GM19043 (cell line): ENCODE measurements at regions not wholly inside any gene's neighbourhood (a gene's known extent, or its start where the extent isn't known, plus 50 kb on each side); places are given as distances from the start of the nearest gene placed in this dataset.
"Not testable (repeated sequence)": the region's sequence is repeated elsewhere in the genome, so short reads cannot be mapped to it uniquely, and the experiment has no call there.

Experiments
- ATAC-seq: cut with Tn5 transposase; IDR thresholded peaks from one replicate; pipeline ENCODE4 v1.9.1; 2021; ENCODE audit warnings: low read depth; ENCODE audit not compliant: unreplicated experiment

DNA sequence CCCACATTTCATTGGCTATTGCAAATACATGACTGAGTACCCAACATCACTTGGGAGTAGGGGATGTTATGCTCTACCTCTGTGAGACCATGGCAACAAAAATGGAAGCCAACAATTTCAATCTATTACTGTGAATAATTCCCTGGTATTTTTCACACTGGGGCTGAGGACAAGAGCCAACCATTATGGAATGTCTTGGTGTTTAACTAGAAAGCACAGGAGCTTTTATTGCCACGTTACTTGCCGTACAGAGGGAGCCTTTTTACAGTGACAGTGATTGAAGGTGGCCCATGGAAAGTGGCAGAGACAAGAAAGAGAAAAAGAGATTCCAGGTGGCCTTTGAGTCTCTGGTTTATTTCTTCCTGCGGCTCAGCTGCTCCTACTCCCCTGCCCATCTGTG lies 105.7 kb upstream of the TBC1D5 start:
- no peak for ATAC-seq

DNA sequence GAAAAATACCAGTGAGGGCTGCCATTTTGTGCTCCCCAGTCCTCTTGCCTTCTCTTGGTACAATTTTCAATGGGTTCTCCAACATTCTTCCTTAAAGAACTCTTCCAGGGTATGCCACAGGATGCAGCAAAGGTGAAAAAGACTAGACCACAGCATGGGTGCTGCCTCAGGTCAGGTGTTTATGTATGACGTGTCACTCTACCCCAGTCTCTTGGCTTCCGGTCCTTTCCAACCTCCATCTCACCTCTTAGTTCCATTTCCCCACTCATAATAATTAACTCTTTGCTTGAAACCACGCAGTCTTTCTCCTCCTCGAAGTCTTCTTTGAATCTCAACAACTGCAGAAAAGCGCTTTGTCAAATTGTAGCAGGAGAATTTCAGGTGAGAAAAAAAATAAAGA lies 104.7 kb upstream of the TBC1D5 start:
- ATAC-seq: no peak

DNA sequence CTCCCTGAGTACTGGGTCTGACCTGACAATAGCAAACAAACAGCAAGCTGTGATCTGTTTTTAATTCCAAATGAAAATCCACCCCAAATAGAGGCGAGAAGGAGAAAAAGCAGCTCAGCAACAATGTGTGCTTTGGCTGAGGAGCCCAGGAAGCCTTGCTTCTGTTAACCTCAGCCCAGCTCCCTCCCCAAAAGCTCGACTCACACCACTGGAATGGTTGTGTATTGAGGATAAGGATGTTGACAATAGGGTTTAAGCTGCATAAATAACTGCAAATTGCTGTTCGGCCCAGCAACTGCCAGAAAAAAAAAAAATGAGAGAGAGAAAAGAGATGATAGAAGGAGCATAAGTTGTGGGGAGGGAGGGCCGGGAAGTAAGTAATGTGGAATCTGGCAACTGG lies 104.0 kb upstream of the TBC1D5 start:
- no peak for ATAC-seq

DNA sequence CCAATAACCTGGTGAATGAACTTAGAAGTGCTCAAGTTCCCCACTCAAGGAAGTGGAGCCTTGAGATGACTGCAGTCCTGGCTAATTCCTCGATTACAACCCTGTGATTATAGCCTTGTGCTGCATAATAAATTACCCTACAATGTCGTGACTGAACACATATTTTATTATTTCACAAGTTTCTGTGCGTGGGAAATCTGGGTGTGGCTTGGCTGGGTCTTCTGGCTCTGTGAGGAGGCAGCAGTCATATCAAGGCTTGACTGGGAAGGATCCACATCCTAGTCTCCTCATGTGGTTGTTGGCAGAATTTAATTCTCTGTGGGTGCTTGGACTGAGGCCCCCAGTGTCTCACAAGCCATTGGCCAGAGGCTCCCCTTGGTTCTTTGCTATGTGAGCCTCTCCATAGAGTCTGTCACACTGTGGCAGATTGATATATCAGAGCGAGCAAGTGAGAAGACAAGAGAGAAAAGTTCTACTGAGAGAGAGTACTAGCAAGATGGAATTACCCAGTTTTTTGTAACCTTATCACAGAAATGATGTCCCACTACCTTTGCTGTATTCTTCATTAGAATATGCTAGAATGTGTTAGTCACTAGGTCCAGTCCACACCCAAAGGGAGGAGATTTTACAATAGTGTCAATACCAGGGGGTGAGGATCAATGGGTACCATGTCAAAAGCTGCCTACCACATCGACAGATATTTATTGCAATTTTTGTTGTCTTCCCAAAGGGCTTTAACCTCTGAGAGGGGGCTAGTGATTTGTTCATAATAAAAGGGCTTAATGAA lies 102.8 kb upstream of the TBC1D5 start:
- ATAC-seq: no peak

DNA sequence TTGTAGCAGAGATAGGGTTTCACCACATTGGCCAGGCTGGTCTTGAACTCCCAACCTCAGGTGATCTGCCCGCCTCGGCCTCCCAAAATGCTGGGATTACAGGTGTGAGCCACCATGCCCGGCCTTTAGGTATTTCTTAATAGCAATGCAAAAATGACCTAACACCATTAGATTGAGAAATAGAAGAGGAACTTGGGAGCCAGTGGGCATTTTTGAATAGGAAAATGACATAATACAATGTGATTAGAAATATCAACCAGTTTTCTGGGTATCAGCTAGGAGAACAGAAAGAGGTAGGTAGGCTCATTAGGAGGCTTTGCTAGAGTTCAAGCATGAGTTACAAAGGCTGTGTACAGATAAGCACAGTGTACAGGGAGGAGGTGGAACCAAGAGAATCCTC lies 101.8 kb upstream of the TBC1D5 start:
- ATAC-seq: no peak

DNA sequence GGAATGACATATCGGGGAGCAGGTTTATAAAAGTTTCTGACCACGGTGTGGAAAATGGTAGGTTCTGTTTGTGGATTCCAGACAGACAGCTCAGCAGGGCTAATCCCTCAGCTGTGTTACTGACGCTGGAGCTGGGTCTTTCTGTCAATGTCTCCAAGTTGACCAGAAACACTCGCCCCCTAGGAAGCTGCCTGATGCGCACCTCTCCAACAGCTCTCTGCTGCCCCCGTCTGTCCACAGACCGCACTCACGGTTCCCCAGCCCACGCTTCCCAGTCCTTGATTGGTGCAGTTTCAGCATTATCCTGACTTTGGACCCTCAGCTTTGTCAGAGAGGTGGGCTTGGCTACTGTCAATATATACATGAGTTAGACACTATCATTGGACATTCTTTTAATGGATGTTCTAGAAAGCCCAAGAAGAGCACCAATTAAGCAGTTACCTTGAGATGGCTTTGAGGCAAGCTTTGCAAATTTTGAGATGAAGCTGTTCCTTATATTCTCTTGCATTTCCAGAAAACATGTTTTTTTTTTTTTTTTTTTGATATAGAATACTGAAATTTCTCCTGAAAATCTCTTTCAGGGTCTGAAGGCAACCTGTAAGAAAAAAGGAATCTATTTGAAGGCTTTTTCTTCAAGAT lies 98.9 kb upstream of the TBC1D5 start:
- peak; percentile 86 for ATAC-seq

DNA sequence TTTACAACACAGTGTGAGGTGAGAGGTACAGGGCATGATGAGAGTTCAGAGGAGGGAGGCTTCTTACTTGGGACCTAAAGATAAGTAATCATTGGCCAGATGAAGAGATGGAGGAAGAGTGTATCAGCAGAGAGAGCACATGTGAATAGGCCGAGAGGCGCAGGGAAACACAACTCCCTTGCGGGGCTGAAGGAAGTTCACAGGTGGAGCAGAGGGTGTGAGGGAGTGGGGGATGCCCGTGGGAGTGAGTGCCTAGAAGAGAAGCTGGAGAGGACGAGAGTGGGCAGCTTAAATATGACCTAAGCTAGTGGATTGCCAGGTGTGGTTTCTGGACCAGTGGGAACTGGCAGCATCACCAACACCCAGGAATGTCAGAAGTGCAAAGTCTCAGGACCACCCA lies 98.2 kb upstream of the TBC1D5 start:
- no peak for ATAC-seq

DNA sequence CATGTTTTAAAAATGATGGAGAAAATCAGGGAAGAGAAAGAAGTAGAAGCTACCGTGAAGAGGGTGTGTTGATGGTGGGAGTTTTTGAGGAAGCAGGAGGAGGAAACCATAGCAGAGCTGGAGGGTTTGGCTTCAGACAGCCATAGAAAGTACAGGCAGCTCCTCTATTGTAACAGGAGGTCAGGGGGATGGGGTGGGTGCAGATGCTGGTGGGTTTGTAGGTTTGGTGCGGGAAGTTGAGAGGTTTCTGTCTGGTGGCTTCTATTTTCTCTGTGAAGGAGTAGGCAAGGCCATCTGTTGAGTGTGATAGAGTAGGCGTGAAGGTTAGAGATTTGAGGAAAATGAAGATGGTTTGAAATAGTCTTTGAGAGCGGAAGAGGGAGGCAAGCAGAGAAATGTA lies 97.7 kb upstream of the TBC1D5 start:
- ATAC-seq: no peak

DNA sequence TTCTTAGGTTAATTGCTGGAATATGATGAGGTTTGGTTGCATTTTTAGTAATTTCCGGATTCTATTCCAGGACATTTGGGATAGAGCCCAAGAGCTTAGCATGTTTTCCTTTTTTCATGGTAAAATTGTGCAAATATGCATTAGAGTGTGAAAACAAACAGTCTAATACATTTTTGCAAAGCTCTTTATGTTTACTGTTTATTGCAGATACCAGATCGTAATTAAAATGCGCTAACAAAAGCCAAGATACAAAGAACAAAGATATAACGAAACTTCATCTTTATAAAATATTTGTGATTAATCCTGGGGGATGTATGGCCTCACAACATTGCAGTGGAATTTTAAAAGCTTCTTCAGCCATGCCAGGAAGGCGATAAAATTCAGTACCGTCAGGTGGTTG lies 94.5 kb upstream of the TBC1D5 start:
- no peak for ATAC-seq

DNA sequence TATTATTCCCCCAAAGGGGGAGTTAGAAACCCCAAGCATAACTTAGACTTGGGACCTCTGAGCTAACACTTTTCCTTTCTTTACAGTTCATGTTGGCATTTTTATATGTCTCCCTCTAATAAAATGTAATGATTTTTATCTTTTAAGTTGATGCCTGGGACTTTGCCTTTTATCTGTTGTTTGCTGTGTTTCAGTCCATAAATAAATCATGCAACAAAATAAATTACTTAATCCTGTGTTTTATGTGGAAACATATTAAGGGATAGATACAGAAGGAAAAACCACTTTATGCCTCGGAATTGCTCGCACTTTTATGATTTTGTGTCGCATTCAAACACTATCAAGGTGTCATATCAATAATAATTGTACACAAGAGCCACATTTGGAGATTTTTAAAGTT lies 93.7 kb upstream of the TBC1D5 start:
- ATAC-seq: no peak

DNA sequence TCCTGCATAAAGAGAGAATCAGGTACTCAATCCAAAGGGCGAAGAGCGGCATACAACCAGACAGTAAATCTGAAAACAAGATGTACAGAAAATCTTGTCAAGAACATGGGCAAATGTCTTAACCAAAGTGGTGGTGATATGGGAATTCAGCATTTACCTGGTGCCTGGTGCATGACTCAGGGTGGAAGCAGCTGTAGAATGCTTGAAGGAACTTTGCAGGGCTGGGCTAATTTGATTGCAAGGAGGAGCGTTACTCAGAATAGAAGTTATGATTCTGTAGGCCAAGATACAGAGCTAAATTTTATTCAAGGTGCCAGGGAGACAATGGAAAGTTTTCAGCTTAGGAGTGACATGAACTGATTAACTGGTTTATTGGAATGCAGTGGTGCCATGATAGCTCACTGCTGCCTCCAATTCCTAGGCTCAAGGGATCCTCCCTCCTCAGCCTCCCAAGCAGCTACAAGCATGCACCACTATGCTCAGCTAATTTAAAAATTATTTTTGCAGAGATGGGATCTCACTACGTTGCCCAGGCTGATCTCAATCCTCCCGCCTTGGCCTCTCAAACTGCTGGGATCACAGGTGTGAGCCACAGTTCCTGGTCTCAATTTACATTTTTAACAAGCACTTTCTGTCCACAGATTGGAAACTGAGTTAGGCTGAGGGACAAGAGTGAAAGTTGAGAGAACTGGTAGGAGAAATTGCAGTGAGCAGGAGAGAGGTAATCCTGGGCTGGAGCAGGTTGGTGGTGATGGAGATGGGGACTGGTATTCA lies 91.5 kb upstream of the TBC1D5 start:
- ATAC-seq: no peak

DNA sequence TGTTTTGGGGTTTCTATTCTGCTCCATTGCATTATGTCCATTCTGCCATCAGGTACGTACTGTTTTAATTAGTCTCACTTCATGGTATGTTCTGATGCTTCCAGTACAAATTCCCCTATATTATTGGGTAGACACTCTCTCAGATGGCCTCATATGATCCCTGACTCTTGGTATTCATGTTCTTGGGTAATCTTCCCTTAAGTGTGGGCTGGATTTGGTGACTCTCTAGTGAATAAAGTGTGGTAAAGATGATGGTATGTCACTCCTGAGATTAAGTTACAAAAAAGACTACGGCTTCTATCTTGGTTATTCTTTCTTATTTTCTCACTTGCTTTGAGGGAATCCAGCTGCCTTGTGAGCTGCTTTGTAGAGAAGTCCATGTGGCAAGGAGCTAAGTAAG lies 89.6 kb upstream of the TBC1D5 start:
- ATAC-seq: no peak

DNA sequence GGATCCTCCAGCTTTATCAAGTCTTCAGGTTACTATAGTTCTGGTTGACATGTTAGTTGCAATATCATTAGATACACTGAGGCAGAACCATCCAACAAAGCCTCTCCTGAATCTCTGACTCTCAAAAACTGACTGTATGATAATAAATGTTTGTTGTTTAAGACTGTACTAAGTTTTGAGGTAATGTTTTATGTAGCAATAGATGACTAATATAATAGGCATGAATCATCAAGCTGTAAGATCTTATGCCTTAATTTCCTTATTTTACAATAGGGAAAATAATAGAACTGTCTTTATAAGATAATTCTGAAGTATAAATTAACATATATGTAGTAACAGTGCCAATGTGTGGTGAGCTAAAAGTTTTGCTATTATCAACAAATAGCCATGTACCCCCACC lies 88.9 kb upstream of the TBC1D5 start:
- ATAC-seq: no peak

DNA sequence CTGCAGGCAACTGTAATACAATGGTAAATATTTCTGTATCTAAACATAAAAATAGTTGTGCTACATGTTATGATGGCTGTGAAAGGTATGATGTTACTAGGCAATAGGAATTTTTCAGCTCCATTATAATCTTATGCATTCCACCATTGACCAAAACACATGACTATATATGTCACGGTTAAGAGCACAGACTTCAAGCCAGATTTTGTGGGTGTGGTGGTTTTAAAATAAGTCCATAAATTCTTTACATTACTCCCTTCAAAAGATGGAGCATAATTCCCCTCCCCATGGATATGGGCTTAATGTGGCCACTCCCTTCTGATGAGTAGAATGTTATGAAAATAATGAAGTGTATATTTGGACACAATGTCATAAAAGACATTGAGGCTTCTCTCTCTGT lies 88.4 kb upstream of the TBC1D5 start:
- no peak for ATAC-seq

DNA sequence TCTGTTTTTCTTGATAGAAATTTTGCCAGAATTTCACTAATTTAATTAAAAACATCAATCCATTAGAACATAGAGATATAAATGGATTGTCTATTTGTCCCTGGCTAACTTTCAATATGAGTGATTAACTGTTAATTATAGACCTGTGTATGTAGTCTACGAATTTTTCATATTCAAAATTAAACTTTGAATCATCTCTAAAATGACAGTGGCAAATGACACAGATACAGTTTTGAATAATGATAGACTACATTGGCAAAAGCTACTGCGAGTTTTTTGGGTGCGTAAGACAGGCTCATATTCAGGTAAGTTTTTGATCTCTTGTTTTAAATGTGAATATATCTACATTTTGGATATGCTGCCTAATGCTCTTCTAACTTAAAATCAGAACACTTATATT lies 86.0 kb upstream of the TBC1D5 start:
- ATAC-seq: no peak

DNA sequence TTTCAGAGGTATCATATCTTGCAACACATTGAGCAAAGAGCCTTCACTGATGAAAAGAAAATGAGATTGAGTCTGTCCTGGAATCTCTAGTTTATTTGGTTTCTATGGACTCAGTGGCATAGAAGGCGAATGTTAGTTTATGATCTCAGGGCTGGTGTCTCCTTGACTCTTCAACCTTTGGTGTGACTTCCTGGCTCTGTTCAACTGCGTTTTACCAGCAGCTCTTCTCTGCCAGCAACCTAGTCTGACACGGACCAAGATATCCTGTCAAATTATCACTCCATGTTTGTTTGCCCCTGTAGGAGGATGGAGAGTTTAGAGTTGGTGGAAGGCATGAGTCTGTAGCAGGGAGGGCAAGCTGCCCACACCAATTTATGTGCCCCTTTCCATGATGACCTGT lies 82.9 kb upstream of the TBC1D5 start:
- ATAC-seq: no peak

DNA sequence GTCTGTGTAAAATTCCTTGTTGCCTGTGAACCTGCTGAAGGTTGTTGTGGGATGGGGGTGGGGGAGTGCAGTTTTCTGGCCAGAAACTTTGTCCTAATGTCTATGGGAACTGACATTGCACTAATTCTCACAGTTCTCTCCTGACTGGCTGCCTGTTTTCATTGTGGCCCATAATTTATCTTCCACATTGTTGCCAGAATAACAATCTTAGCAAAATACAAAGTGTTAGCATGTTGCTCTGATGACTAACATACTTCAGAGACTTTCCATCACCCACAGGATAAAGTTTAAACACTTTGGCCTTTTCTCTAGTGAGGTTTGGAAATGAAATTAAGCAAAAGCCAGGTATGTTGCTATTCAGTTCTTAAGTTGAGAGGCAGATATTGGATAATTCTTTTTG lies 81.4 kb upstream of the TBC1D5 start:
- ATAC-seq: no peak

DNA sequence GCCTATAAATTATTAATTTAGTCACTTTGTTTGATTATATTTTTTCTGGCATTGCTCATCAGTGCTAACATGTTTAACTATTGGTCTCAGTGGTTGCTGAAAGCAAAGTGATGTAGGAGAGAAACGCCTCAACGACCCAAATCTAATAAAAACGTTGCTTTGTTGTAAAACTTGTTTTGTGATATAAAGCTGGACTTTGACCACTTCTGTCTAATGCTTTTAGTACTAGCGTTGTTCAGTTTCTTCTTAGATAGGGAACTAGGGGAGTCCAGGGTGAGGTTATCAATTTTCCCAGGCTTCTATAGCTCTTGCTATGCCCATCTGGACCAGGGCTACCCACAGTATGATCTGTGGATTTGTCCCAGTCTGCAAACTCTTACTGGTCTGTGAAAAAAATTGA lies 80.6 kb upstream of the TBC1D5 start:
- ATAC-seq: no peak

DNA sequence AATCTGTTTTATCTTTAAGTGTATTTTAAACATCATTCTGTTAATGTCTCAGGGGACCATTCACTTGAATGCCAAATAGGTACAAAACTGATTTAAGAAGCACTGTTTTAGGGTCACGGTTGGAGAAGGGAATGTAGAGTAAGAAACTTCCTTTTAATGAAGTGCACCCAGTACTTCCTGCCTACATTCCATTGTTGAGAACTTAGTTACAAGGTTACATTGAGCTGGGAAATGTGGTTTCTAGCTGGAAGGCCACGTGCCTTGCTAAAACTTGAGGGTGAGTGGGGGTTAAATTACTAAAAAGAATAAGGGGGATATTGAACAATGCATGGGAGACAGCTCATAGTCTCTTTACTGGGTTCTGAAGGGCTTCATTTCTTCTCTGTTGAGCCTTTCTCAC lies 78.3 kb upstream of the TBC1D5 start:
- no peak for ATAC-seq

DNA sequence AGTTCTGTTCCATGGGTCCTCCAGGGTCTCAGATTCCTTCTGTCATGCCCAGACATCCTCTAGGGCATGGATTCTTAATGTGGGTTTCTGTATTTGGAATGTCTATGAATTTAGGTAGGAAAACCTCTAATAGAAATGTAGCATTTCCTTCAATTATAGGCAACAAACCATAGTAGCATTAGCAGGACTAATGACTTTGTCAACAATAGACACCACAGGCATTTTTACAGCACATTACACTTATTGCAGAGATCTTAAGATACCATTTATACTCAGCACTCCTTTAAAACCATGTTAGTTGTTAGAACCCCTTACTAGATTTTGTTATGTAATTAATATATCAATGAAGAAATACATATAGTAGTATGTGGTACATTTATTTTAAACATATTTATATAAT lies 77.8 kb upstream of the TBC1D5 start:
- no peak for ATAC-seq

DNA sequence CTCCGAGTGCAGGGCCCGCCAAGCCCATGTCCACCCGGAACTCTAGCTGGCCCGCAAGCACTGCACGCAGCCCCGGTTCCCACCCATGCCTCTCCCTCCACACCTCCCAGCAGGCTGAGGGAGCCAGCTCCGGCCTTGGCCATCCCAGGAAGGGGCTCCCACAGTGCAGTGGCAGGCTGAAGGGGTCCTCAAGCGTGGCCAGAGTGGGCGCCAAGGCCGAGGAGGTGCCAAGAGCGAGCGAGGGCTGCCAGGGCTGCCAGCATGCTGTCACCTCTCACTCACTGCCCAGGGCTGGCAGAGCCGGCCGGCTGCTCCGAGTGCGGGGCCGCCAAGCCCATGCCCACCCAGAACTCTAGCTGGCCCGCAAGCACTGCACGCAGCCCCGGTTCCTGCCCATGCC lies 75.5 kb upstream of the TBC1D5 start:
- ATAC-seq: not testable (repeated sequence)

DNA sequence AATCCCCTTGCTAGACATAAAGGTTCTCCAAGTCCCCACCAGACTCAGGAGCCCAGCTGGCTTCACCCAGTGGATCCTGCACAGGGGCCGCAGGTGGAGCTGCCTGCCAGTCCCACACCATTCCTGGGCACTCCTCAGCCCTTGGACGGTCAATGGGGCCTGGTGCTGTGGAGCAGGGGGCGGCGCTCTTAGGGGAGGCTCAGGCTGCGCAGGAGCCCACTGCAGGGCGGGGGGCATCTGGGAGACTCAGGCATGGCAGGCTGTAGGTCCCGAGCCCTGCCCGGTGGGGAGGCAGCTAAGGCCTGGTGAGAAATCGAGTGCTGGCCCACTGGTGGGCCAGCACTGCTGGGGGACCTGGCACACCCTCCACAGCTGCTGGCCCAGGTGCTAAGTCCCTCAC lies 75.1 kb upstream of the TBC1D5 start:
- no peak for ATAC-seq
